ENCODE measurements at regions not wholly inside any gene's neighbourhood (a gene's known extent, or its start where the extent isn't known, plus 50 kb on each side); places are given as distances from the start of the nearest gene placed in this dataset.

GRCh38 chr2:64354857-64355680 is 98.9 kb upstream of the LGALSL start:
- peaks cover 15% of the 10 kb centered on the region for H3K4me1 Mint-ChIP-seq
- H3K4me3 Mint-ChIP-seq, result no peak overlapping the region
- H3K9me3 Mint-ChIP-seq, result peaks cover 8% of the 10 kb centered on the region
- no peaks in the 10 kb centered on the region for H3K36me3 Mint-ChIP-seq (ENCODE audit: low read depth)
- no peak for ATAC-seq
- no peak overlapping the region for H3K27ac Mint-ChIP-seq
- DNase-seq, result no peak
- peaks cover 31% of the 10 kb centered on the region for H3K27me3 Mint-ChIP-seq

- ATAC-seq (no peak), DNase-seq (no peak)
- H3K36me3 Mint-ChIP-seq (ENCODE audit: low read depth), result no peaks in the 10 kb centered on the region
- H3K4me1 Mint-ChIP-seq, result peaks cover 18% of the 10 kb centered on the region
- H3K27me3 Mint-ChIP-seq, result peaks cover 35% of the 10 kb centered on the region
- no peak overlapping the region for H3K4me3 Mint-ChIP-seq
- H3K9me3 Mint-ChIP-seq, result peaks cover 8% of the 10 kb centered on the region
- H3K27ac Mint-ChIP-seq, result no peak overlapping the region
Observed at GRCh38 chr2:64356906-64357305, 97.1 kb upstream of the LGALSL start.

- no peaks in the 10 kb centered on the region for H3K36me3 Mint-ChIP-seq (ENCODE audit: low read depth)
- peaks cover 18% of the 10 kb centered on the region for H3K4me1 Mint-ChIP-seq
- no peaks in the 10 kb centered on the region for H3K9me3 Mint-ChIP-seq
- peak overlapping the region; percentile 50 for H3K27ac Mint-ChIP-seq
- ATAC-seq, result no peak
- H3K4me3 Mint-ChIP-seq, result no peak overlapping the region
- no peak for DNase-seq
- H3K27me3 Mint-ChIP-seq, result peaks cover 33% of the 10 kb centered on the region
Observed at GRCh38 chr2:64359171-64359891, 94.6 kb upstream of the LGALSL start.

- ATAC-seq (peak; percentile 99), DNase-seq (peak; percentile 65)
- peak overlapping the region; percentile 50 for H3K27ac Mint-ChIP-seq
- no peaks in the 10 kb centered on the region for H3K36me3 Mint-ChIP-seq (ENCODE audit: low read depth)
- no peaks in the 10 kb centered on the region for H3K9me3 Mint-ChIP-seq
- no peak overlapping the region for H3K4me3 Mint-ChIP-seq
- H3K4me1 Mint-ChIP-seq, result peaks cover 18% of the 10 kb centered on the region
- peaks cover 33% of the 10 kb centered on the region for H3K27me3 Mint-ChIP-seq
Observed at GRCh38 chr2:64359892-64360657, 93.9 kb upstream of the LGALSL start.

- Mint-ChIP-seq H3K36me3 (ENCODE audit: low read depth) (no peaks in the 10 kb centered on the region), H3K4me1 (peaks cover 18% of the 10 kb centered on the region), H3K4me3 (no peak overlapping the region), H3K9me3 (no peaks in the 10 kb centered on the region), H3K27ac (no peak overlapping the region), H3K27me3 (peaks cover 27% of the 10 kb centered on the region)
- no peak for DNase-seq
- ATAC-seq, result no peak
Observed at GRCh38 chr2:64361151-64361938, 92.6 kb upstream of the LGALSL start.

- peaks cover 14% of the 10 kb centered on the region for H3K4me1 Mint-ChIP-seq
- H3K36me3 Mint-ChIP-seq (ENCODE audit: low read depth), result no peaks in the 10 kb centered on the region
- H3K4me3 Mint-ChIP-seq, result no peak overlapping the region
- no peaks in the 10 kb centered on the region for H3K9me3 Mint-ChIP-seq
- DNase-seq, result no peak
- H3K27ac Mint-ChIP-seq, result no peak overlapping the region
- no peak for ATAC-seq
- peaks cover 17% of the 10 kb centered on the region for H3K27me3 Mint-ChIP-seq
Observed at GRCh38 chr2:64362562-64363026, 91.4 kb upstream of the LGALSL start.

GRCh38 chr2:64363140-64363539 is 90.8 kb upstream of the LGALSL start:
- H3K9me3 Mint-ChIP-seq, result no peaks in the 10 kb centered on the region
- peaks cover 14% of the 10 kb centered on the region for H3K4me1 Mint-ChIP-seq
- no peak for DNase-seq
- no peak overlapping the region for H3K4me3 Mint-ChIP-seq
- no peaks in the 10 kb centered on the region for H3K36me3 Mint-ChIP-seq (ENCODE audit: low read depth)
- H3K27me3 Mint-ChIP-seq, result peaks cover 14% of the 10 kb centered on the region
- no peak for ATAC-seq
- no peak overlapping the region for H3K27ac Mint-ChIP-seq

- no peak overlapping the region for H3K4me3 Mint-ChIP-seq
- peaks cover 10% of the 10 kb centered on the region for H3K27me3 Mint-ChIP-seq
- no peak overlapping the region for H3K27ac Mint-ChIP-seq
- no peak for DNase-seq
- no peaks in the 10 kb centered on the region for H3K9me3 Mint-ChIP-seq
- H3K4me1 Mint-ChIP-seq, result peaks cover 12% of the 10 kb centered on the region
- ATAC-seq, result no peak
- H3K36me3 Mint-ChIP-seq (ENCODE audit: low read depth), result no peaks in the 10 kb centered on the region
Observed at GRCh38 chr2:64363848-64364247, 90.1 kb upstream of the LGALSL start.

- H3K4me1 Mint-ChIP-seq, result no peaks in the 10 kb centered on the region
- H3K4me3 Mint-ChIP-seq, result no peak overlapping the region
- DNase-seq, result no peak
- H3K36me3 Mint-ChIP-seq (ENCODE audit: low read depth), result no peaks in the 10 kb centered on the region
- H3K27me3 Mint-ChIP-seq, result no peaks in the 10 kb centered on the region
- no peak overlapping the region for H3K27ac Mint-ChIP-seq
- no peak for ATAC-seq
- no peaks in the 10 kb centered on the region for H3K9me3 Mint-ChIP-seq
Observed at GRCh38 chr2:64367444-64368232, 86.3 kb upstream of the LGALSL start.

GRCh38 chr2:64369706-64370105 is 84.3 kb upstream of the LGALSL start:
- Mint-ChIP-seq H3K4me1 (no peaks in the 10 kb centered on the region), H3K9me3 (no peaks in the 10 kb centered on the region), H3K27ac (no peak overlapping the region), H3K4me3 (no peak overlapping the region), H3K36me3 (ENCODE audit: low read depth) (no peaks in the 10 kb centered on the region), H3K27me3 (no peaks in the 10 kb centered on the region)
- no peak for ATAC-seq
- no peak for DNase-seq

GRCh38 chr2:64371727-64372126 is 82.2 kb upstream of the LGALSL start:
- no peaks in the 10 kb centered on the region for H3K27me3 Mint-ChIP-seq
- DNase-seq (no peak), ATAC-seq (no peak)
- no peak overlapping the region for H3K27ac Mint-ChIP-seq
- H3K9me3 Mint-ChIP-seq, result no peaks in the 10 kb centered on the region
- no peaks in the 10 kb centered on the region for H3K4me1 Mint-ChIP-seq
- no peak overlapping the region for H3K4me3 Mint-ChIP-seq
- H3K36me3 Mint-ChIP-seq (ENCODE audit: low read depth), result no peaks in the 10 kb centered on the region

GRCh38 chr2:64374686-64375085 is 79.3 kb upstream of the LGALSL start:
- DNase-seq (no peak), ATAC-seq (no peak)
- no peaks in the 10 kb centered on the region for H3K9me3 Mint-ChIP-seq
- no peak overlapping the region for H3K27ac Mint-ChIP-seq
- no peaks in the 10 kb centered on the region for H3K4me1 Mint-ChIP-seq
- H3K36me3 Mint-ChIP-seq (ENCODE audit: low read depth), result no peaks in the 10 kb centered on the region
- H3K4me3 Mint-ChIP-seq, result no peak overlapping the region
- peaks cover 2% of the 10 kb centered on the region for H3K27me3 Mint-ChIP-seq

- DNase-seq (no peak), ATAC-seq (no peak)
- Mint-ChIP-seq H3K4me3 (no peak overlapping the region), H3K4me1 (no peaks in the 10 kb centered on the region), H3K27me3 (peaks cover 2% of the 10 kb centered on the region), H3K9me3 (no peaks in the 10 kb centered on the region), H3K36me3 (ENCODE audit: low read depth) (no peaks in the 10 kb centered on the region), H3K27ac (no peak overlapping the region)
Observed at GRCh38 chr2:64376926-64377325, 77.0 kb upstream of the LGALSL start.
